Endothelial cell of umbilical vein (primary cell): ENCODE measurements at regions not wholly inside any gene's neighbourhood (a gene's known extent, or its start where the extent isn't known, plus 50 kb on each side); places are given as distances from the start of the nearest gene placed in this dataset.
"Not testable (repeated sequence)": the region's sequence is repeated elsewhere in the genome, so short reads cannot be mapped to it uniquely, and the experiment has no call there.

Source experiments
- CTCF ChIP-seq, 2 donors: IDR thresholded peaks; 1 replicate in 1 of 2; 2 replicates in 1 of 2; pipeline ENCODE4 v1.5.1; 2011; ENCODE audit warnings: low read length in 2 of 2, mild to moderate bottlenecking in 2 of 2, moderate library complexity in 2 of 2, control low read depth in 1 of 2, inconsistent platforms in 1 of 2, low read depth in 1 of 2; ENCODE audit not compliant: insufficient read depth in 1 of 2; ENCODE audit errors: extremely low read depth in 1 of 2
- FOS ChIP-seq: IDR thresholded peaks from 2 replicates; pipeline ENCODE4 v1.6.1; 2011; ENCODE audit warnings: mild to moderate bottlenecking, low read length, moderate library complexity, borderline replicate concordance; ENCODE audit not compliant: insufficient read depth
- POLR2A ChIP-seq: IDR thresholded peaks from 2 replicates; pipeline ENCODE4 v1.6.1; 2012; ENCODE audit warnings: low read depth, mild to moderate bottlenecking, control low read depth, low read length
- TF ChIP-seq, protein P1 (sequence below): IDR thresholded peaks from 2 replicates; pipeline ENCODE4 v1.6.1; 2011; ENCODE audit not compliant: insufficient read depth, insufficient read length

DNA sequence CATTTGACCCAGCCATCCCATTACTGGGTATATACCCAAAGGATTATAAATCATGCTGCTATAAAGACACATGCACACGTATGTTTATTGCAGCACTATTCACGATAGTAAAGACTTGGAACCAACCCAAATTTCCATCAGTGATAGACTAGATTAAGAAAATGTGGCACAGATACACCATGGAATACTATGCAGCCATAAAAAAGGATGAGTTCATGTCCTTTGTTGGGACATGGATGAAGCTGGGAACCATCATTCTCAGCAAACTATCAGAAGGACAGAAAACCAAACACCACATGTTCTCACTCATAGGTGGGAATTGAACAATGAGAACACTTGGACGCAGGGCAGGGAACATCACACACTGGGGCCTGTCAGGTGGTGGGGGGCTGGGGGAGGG is 153.4 kb upstream of the SPRY1 start:
- not testable (repeated sequence) for TF ChIP-seq POLR2A; CTCF (IDR thresholded peaks at IDR 0.05; ENCODE audit: extremely low read depth in 1 of 2, insufficient read depth in 1 of 2, low read depth in 1 of 2, low read length in 2 of 2); FOS
- TF ChIP-seq, protein P1, sequence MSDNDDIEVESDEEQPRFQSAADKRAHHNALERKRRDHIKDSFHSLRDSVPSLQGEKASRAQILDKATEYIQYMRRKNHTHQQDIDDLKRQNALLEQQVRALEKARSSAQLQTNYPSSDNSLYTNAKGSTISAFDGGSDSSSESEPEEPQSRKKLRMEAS: not testable (repeated sequence)
